Effector CD8-positive, alpha-beta T cell (primary cell): ENCODE measurements at regions not wholly inside any gene's neighbourhood (a gene's known extent, or its start where the extent isn't known, plus 50 kb on each side); places are given as distances from the start of the nearest gene placed in this dataset.

Experiments used
- DNase-seq: peaks from one replicate; lab custom pipeline; 2025; lab: John Stamatoyannopoulos, UW

GRCh38 chr20:22315073-22315472, 269.3 kb downstream of the FOXA2 start:
- DNase-seq: no peak

- no peak for DNase-seq
Observed at GRCh38 chr20:22312744-22313346, 271.5 kb downstream of the FOXA2 start.

DNA sequence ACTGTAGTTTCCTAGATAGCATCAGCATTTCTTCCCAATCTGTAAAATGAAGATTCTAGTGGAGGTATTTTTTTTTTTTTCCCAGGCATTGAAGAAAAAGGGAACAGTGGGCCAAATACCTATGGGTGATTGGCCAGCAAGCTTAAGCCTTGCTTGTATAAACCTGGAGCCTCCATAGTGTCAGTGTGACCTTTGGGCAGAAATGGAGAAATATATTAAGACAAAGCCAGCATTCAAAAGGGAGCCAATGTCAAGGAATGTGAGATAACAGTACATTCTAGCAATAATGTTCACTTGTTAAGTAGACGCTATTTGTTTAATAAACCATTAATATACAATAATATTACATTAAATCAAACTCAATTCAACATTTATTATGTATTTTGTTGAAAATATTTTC, 275.4 kb downstream of the FOXA2 start:
- no peak for DNase-seq

DNA sequence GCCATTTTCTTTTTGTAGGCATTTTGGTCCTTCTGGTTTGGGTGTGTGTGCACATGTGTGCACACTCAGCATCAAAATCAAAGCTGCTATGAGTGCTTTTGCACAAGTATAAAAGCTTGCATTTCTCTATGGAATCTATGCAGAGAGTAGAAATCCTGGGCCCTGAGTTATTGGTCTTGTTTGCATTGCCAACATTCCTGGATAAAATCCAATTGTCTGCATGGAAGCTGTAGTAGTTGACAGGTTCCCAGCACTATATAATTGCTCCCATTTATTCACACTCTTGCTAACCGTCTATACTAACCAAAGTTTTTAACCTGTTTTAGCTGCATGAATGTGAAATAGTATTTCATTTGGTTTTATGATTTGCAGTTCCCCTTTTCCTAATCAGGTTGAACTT, 277.0 kb downstream of the FOXA2 start:
- DNase-seq: no peak

DNA sequence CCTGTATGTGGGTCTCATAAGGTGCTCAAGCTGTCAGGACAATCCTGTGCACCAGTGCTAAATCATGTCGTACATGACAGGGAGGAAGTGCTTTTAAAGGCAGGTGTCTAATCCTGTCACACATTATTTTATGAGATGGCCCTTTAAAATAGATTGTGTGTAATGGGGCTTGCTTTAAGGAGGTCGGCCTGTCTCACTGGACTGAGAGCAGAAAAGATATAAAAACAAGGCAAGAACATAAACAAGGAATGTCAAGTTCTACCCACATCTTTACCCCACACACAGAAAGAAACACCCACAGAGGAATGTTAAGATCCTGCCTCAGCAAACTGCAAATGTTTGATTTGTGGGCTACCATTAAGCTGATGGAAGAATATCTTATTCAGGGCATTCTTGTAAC, 279.0 kb downstream of the FOXA2 start:
- no peak for DNase-seq

DNA sequence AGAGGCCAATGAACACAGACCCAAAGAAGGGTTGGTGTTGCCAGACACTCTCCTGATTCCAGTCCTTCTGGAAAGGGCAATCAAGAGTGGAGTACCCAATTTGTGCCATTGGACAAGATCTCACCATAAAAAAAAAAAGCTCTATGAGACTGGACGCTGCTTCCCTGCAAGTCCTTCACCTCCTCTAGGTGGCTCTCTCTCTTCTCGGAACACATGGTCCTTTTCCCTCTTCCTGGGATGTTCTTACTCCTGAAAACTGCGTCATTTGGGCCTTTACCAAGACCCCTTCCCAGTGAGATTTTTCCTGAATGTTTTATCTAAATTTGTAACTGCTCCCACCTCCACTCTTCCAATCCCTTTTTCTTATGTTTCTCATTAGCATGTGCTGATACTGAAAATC, 280.8 kb downstream of the FOXA2 start:
- DNase-seq: no peak

DNA sequence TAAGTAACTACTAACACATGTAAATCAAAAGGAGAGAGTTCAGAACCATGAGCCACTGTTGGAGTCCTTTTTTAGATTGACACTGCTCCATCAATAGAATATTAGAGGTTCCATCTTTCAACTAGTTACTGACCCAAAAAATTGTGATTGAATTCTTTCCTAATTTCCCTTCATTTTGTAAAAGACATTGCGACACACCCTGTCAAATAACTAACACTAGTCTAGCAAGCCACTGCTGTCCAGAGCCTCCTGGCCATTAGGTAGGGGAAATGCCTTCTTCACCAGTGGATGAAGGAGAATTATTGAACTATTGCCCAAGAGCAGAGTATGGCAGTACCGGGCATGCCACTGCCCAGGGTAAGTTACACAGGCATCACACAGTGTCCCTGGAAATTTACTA, 282.3 kb downstream of the FOXA2 start:
- DNase-seq: no peak

- DNase-seq: no peak
Observed at GRCh38 chr20:22293886-22294285, 290.5 kb downstream of the FOXA2 start.

- DNase-seq: no peak
Observed at GRCh38 chr20:22289442-22289841, 294.9 kb downstream of the FOXA2 start.

- DNase-seq: no peak
Observed at GRCh38 chr20:22288957-22289356, 295.4 kb downstream of the FOXA2 start.

- no peak for DNase-seq
Observed at GRCh38 chr20:22288156-22288555, 296.2 kb downstream of the FOXA2 start.

- DNase-seq: no peak
Observed at GRCh38 chr20:22285555-22285954, 298.8 kb downstream of the FOXA2 start.

DNA sequence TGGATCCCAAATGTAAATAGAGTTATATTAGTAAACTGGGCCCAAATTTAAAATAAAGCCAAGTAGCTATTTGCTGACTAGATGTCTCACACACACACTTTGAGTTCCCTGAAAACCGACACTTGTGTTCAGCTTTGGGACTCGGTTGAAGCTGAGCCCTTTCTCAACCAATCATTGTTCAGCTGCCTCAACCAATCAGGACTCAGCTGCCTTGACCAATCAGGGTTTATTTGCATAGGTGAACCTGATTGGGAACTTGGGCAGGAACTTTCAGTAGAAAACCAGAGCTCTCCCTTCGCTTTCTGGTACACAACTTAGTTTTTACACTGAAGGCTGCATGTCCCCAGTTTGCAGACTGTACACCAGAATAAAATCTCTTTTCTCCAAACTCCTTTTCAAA, 301.7 kb downstream of the FOXA2 start:
- no peak for DNase-seq

- DNase-seq: no peak
Observed at GRCh38 chr20:22274330-22274729, 310.0 kb downstream of the FOXA2 start.

DNA sequence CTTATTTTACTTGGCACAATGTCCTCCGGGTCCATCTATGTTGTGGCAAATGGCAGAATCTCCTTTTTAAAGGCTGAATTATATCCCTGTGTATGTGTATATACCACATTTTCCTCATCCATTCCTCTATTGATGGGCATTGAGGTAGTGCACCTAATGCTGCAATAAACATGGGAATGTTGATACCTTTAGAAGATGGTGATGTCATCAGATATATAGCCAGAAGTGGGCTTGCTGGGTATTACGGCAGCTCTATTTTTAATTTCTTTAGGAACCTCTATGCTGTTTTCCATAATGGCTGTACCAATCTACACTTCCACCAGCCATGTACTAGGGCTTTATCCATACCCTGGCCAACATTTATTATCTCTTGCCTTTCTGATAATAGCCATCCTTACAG, 315.7 kb downstream of the FOXA2 start:
- no peak for DNase-seq

- DNase-seq: no peak
Observed at GRCh38 chr20:22264917-22265316, 319.5 kb downstream of the FOXA2 start.

GRCh38 chr20:22260506-22260905, 323.9 kb downstream of the FOXA2 start:
- no peak for DNase-seq

DNA sequence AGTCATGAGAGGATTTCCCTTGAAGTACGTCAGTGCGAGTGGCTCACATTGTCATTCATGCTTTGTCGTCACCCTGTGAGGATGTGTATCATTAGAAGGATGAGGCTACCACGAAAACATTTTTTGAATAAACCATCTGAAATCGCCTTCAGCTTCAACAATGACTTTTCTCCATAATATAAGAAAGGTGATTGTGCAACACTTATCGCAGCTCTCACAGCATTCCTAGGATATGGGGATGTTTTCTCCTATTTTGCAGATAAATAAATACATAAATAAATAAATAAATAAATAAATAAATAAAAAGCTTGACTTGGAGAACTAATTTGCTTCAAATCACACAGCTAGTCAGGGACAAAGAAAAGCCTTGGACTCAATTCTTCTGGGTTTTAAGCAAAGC, 326.5 kb downstream of the FOXA2 start:
- DNase-seq: no peak

DNA sequence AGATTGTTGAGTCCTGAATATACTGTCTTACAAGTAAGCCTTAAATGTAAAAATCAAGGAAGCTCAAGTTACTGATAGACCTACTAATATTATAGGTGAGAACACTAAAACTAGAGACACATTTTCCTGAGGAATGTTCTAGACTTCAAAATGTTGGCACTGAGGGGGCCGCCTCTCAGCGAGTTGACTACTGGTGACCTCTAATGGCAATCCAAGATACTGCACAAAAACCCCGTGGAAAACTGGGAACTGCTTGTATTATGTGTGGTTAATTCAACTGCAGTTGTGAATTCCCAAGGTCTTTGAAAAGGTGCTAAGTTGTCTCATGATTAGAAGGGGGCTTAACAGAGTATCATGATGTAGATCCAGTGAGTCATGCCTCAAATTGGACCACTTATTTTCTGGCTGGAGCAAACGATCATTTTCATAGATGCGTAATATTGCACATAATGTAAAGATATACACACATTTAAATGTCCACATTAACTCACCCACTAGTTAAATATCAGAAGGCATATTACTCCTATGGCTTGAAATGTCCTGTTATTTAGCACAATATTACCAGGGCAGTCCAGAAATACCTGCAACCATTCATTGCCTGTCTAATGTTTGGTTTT, 336.2 kb downstream of the FOXA2 start:
- DNase-seq: no peak

DNA sequence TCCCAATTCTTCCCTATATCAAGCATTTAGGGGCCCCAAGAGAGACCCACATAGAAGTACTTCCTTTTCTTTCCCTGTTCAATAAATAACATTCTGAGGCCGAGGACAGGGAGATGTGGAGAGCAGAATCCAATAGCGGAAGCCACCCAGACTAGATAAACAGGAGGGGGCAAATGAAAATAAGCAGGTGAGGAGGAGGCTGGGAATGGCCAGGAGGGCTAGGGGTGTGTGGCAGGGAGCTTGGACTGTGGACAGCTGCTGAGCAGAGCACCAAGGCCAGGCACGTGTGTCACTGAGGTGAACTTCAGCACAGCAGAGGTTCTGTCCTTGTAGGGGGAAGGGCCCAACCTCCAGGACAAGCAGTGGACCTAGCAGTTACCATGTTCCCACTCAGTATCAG, 339.2 kb downstream of the FOXA2 start:
- DNase-seq: no peak

- no peak for DNase-seq
Observed at GRCh38 chr20:22243067-22243466, 341.3 kb downstream of the FOXA2 start.

- DNase-seq: no peak
Observed at GRCh38 chr20:22241609-22242008, 342.8 kb downstream of the FOXA2 start.

DNA sequence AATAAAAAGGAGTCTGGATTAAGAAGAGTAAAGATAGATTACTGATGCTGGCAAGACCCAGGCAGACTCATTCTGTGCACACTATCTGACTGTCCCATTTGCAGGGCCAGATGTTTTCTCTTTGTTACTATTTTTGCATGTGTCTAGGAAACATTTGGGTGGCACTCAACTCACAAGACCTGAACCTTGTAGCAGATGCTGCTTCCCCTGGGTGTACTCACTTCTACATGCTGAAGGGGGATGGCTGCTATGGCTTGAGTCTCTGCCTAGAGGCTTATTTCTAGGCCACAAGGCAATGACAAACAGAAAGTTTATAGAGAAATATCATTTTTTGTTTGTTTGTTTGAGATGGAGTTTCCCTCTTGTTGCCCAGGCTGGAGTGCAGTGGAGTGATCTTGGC, 351.4 kb downstream of the FOXA2 start:
- DNase-seq: no peak

DNA sequence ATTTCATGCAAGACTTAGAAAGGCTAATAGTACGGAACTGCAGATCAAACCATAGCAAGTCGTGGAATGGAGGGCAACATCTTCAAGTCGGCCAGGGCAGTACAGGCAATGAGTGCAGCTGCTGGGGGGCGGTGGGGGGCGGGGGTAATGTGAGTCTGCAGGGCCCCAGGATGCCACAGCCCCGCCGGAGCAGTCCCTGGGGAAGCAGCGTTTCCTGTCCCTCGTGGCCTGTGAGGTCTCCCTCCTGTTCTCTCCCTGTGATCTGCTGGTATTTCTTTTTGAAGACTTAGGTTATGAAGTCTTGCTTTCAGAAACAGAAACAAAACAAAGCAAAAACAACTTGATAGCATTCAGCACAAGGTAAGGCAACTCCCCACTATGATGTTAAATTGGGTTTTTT, 351.9 kb downstream of the FOXA2 start:
- DNase-seq: no peak
